B cell (primary cell): ENCODE measurements at regions not wholly inside any gene's neighbourhood (a gene's known extent, or its start where the extent isn't known, plus 50 kb on each side); places are given as distances from the start of the nearest gene placed in this dataset.

Source experiments
- EZH2 ChIP-seq: IDR thresholded peaks from 2 replicates; pipeline ENCODE4 v1.6.1; 2012; ENCODE audit warnings: borderline replicate concordance, low read depth, mild to moderate bottlenecking, moderate library complexity, low read length; ENCODE audit not compliant: insufficient read depth, poor library complexity, severe bottlenecking
- TF ChIP-seq, protein P1 (sequence below): fragments of 200-600 bp; IDR thresholded peaks from one replicate; pipeline ENCODE4 v1.8.0; 2022; ENCODE audit warnings: antibody characterized with exemption, mild to moderate bottlenecking

DNA sequence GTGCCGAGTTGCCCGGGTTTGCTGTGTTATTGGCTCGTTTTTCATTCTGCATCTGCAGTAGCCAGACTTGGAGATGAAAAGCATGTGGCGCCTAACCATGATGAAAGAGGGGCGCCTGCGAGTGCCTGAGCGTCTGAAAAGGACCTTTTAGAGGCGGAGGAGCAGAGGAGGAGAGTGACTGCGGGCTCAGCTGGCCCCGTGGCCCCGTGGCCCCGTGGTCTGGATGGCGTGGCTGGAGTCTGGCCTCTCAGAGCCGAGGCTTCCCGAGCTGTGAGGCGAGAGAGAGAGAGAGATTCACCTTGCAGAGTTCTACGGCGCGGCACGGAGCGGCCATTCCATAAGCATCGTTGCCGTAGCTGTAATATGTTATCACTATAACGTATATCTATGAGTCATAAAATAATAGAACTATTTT lies 55.3 kb upstream of the RNU6ATAC start:
- no peak for TF ChIP-seq EZH2
- TF ChIP-seq, protein P1, sequence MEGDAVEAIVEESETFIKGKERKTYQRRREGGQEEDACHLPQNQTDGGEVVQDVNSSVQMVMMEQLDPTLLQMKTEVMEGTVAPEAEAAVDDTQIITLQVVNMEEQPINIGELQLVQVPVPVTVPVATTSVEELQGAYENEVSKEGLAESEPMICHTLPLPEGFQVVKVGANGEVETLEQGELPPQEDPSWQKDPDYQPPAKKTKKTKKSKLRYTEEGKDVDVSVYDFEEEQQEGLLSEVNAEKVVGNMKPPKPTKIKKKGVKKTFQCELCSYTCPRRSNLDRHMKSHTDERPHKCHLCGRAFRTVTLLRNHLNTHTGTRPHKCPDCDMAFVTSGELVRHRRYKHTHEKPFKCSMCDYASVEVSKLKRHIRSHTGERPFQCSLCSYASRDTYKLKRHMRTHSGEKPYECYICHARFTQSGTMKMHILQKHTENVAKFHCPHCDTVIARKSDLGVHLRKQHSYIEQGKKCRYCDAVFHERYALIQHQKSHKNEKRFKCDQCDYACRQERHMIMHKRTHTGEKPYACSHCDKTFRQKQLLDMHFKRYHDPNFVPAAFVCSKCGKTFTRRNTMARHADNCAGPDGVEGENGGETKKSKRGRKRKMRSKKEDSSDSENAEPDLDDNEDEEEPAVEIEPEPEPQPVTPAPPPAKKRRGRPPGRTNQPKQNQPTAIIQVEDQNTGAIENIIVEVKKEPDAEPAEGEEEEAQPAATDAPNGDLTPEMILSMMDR, result no peak
